ENCODE measurements at regions not wholly inside any gene's neighbourhood (a gene's known extent, or its start where the extent isn't known, plus 50 kb on each side); places are given as distances from the start of the nearest gene placed in this dataset.

DNA sequence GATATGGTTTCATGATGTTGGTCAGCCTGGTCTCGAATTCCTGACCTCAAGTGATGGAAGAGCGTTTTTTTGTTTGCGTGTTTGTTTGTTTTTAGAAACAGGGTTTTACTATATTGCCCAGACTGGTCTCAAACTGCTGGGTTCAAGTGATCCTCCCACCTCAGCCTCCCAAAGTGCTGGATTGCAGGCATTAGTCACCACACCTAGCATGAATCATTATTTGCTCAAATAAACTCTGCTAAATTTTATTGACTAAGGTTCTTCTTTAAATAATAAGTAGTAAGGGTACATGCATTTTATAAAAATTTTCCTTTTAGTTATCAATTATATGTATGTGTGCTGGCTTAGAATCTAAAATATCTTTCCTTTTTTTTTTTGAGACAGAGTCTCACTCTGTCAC is 52.9 kb downstream of the ZBTB9 start:
- no peak for TF ChIP-seq CTCF (conservative IDR thresholded peaks at IDR 0.05; ENCODE audit: low read depth, low read length)
- no peak for TF ChIP-seq EZH2 (IDR thresholded peaks at IDR 0.05; ENCODE audit: borderline replicate concordance, low read depth, low read length, poor library complexity, severe bottlenecking)
- no peaks in the 10 kb centered on the region for H3K9me3 ChIP-seq (ENCODE audit: low read depth, low read length, poor library complexity, severe bottlenecking)
- ChIA-PET CTCF (no interaction called here), POLR2A (ENCODE audit: low non-redundant PET) (no interaction called here)
- no peak overlapping the region for H3K27ac ChIP-seq (ENCODE audit: low read depth, low read length, poor library complexity, severe bottlenecking)
- no peaks in the 10 kb centered on the region for H3K27me3 ChIP-seq (replicated peaks; ENCODE audit: insufficient read depth, low read depth, low read length, poor library complexity)
- no peak overlapping the region for H3K4me3 ChIP-seq (ENCODE audit: low read depth, low read length, poor library complexity, severe bottlenecking)
- no peak for DNase-seq (ENCODE audit: low spot score)
- no peaks in the 10 kb centered on the region for H3K36me3 ChIP-seq (ENCODE audit: insufficient read depth, low read length, poor library complexity, severe bottlenecking)
- no TSS peak for BruUV-seq (replicated peaks)
- no peaks in the 10 kb centered on the region for H3K4me1 ChIP-seq (ENCODE audit: insufficient read depth, low read length, poor library complexity, severe bottlenecking)
- intact Hi-C loops (cut with micrococcal nuclease; ENCODE audit: unreplicated experiment), result no loop called here

GRCh38 chr6:33508935-33509926 is 54.9 kb downstream of the ZBTB9 start:
- TF ChIP-seq EZH2 (IDR thresholded peaks at IDR 0.05; ENCODE audit: borderline replicate concordance, low read depth, low read length, poor library complexity, severe bottlenecking), result no peak
- no peak for TF ChIP-seq CTCF (conservative IDR thresholded peaks at IDR 0.05; ENCODE audit: low read depth, low read length)
- Histone ChIP-seq H3K9me3 (ENCODE audit: low read depth, low read length, poor library complexity, severe bottlenecking) (no peaks in the 10 kb centered on the region), H3K36me3 (ENCODE audit: insufficient read depth, low read length, poor library complexity, severe bottlenecking) (no peaks in the 10 kb centered on the region), H3K27me3 (replicated peaks; ENCODE audit: insufficient read depth, low read depth, low read length, poor library complexity) (peaks cover 3% of the 10 kb centered on the region), H3K4me1 (ENCODE audit: insufficient read depth, low read length, poor library complexity, severe bottlenecking) (no peaks in the 10 kb centered on the region), H3K27ac (ENCODE audit: low read depth, low read length, poor library complexity, severe bottlenecking) (no peak overlapping the region), H3K4me3 (ENCODE audit: low read depth, low read length, poor library complexity, severe bottlenecking) (no peak overlapping the region)
- POLR2A ChIA-PET (ENCODE audit: low non-redundant PET), result interaction anchor here (0.7 kb wide), 1 partner anchor 102 kb away, joined by 3 read pairs; no protein-coding TSS in a partner anchor
- BruUV-seq (replicated peaks), result no TSS peak
- intact Hi-C loops (cut with micrococcal nuclease; ENCODE audit: unreplicated experiment), result no loop called here
- no peak for DNase-seq (ENCODE audit: low spot score)
- CTCF ChIA-PET, result interaction anchor here (0.5 kb wide), 1 partner anchor 19 kb away, joined by 3 read pairs; no protein-coding TSS in a partner anchor

DNA sequence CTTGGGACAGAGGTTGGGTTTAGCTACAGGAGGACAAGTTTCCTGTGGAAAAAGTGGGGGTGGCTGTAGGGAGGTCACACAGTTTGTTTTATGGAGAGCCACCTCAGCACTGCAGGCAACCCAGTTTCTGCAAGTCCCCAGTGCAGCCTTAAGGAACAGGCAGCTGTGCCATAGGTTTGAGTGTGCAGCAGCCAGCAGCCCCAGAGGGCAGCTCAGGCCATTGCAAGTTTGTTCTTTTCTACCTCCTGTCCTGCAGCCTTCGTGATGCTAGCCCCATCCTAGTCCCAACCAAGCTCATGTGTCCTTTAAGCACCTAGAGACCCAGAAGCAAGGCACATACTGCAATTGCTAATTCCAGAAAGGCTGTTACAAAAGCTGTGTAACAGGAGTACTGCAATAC is 58.8 kb downstream of the ZBTB9 start:
- POLR2A ChIA-PET (ENCODE audit: low non-redundant PET), result no interaction called here
- H3K36me3 ChIP-seq (ENCODE audit: insufficient read depth, low read length, poor library complexity, severe bottlenecking), result no peaks in the 10 kb centered on the region
- TF ChIP-seq CTCF (conservative IDR thresholded peaks at IDR 0.05; ENCODE audit: low read depth, low read length) (no peak), EZH2 (IDR thresholded peaks at IDR 0.05; ENCODE audit: borderline replicate concordance, low read depth, low read length, poor library complexity, severe bottlenecking) (no peak)
- no peaks in the 10 kb centered on the region for H3K4me1 ChIP-seq (ENCODE audit: insufficient read depth, low read length, poor library complexity, severe bottlenecking)
- CTCF ChIA-PET, result no interaction called here
- BruUV-seq (replicated peaks), result no TSS peak
- intact Hi-C loops (cut with micrococcal nuclease; ENCODE audit: unreplicated experiment), result no loop called here
- no peak for DNase-seq (ENCODE audit: low spot score)
- no peak overlapping the region for H3K4me3 ChIP-seq (ENCODE audit: low read depth, low read length, poor library complexity, severe bottlenecking)
- H3K27me3 ChIP-seq (replicated peaks; ENCODE audit: insufficient read depth, low read depth, low read length, poor library complexity), result peaks cover 3% of the 10 kb centered on the region
- H3K9me3 ChIP-seq (ENCODE audit: low read depth, low read length, poor library complexity, severe bottlenecking), result no peaks in the 10 kb centered on the region
- no peak overlapping the region for H3K27ac ChIP-seq (ENCODE audit: low read depth, low read length, poor library complexity, severe bottlenecking)
